Thyroid gland (tissue), 4 donors: ENCODE measurements at regions not wholly inside any gene's neighbourhood (a gene's known extent, or its start where the extent isn't known, plus 50 kb on each side); places are given as distances from the start of the nearest gene placed in this dataset.

Source experiments
- DNase-seq, 2 donors: peaks; one replicate each; pipeline ENCODE4 v3.0.0-alpha.2; 2019
- H3K27ac ChIP-seq, 3 donors: fragments of 200-600 bp; sonication (generic); 1 replicate in 2 of 3; 2 replicates in 1 of 3; pipeline ENCODE4 v1.5.1; 2016 to 2019; ENCODE audit warnings: mild to moderate bottlenecking in 1 of 3, moderate library complexity in 1 of 3
- H3K27me3 ChIP-seq: fragments of 200-600 bp; sonication (generic); one replicate; pipeline ENCODE4 v1.5.1; 2019
- H3K36me3 ChIP-seq, 2 donors: fragments of 200-600 bp; sonication (generic); one replicate each; pipeline ENCODE4 v1.5.1; 2016 to 2019
- H3K4me1 ChIP-seq, 2 donors: fragments of 200-600 bp; sonication (generic); one replicate each; pipeline ENCODE4 v1.5.1; 2017 to 2019
- H3K4me3 ChIP-seq, 3 donors: fragments of 200-600 bp; sonication (generic); replicated peaks in 1 of 3; 1 replicate in 2 of 3; 2 replicates in 1 of 3; pipeline ENCODE4 v1.5.1; 2016; ENCODE audit warnings: mild to moderate bottlenecking in 1 of 3
- H3K9me3 ChIP-seq: fragments of 200-600 bp; sonication (generic); one replicate; pipeline ENCODE4 v1.5.1; 2017
- POLR2A ChIP-seq, 2 donors: fragments of 450-650 bp; IDR thresholded peaks; one replicate each; pipeline ENCODE4 v1.6.1; 2017; ENCODE audit warnings: antibody characterized with exemption in 2 of 2, mild to moderate bottlenecking in 2 of 2, moderate library complexity in 1 of 2
- WGBS, 2 donors: methylation state at CpG; one replicate each; pipeline ENCODE4 v1.1.5; 2017; 5-methylcytosine and 5-hydroxymethylcytosine counted together
- intact Hi-C: fragments of 100-400 bp; cut with DNase I; formaldehyde crosslinking; loops from one replicate; pipeline ENCODE4 v1.15.1; 2023
- TF ChIP-seq, protein P1 (sequence below), 6 experiments: fragments of 200-600 bp in 3 of 6; fragments of 450-650 bp in 3 of 6; sonication (generic) in 3 of 6; IDR thresholded peaks; one replicate each; pipeline ENCODE4 v1.5.1; 2016 to 2019; ENCODE audit warnings: antibody characterized with exemption in 6 of 6, mild to moderate bottlenecking in 2 of 6, inconsistent platforms in 1 of 6, moderate library complexity in 1 of 6

DNA sequence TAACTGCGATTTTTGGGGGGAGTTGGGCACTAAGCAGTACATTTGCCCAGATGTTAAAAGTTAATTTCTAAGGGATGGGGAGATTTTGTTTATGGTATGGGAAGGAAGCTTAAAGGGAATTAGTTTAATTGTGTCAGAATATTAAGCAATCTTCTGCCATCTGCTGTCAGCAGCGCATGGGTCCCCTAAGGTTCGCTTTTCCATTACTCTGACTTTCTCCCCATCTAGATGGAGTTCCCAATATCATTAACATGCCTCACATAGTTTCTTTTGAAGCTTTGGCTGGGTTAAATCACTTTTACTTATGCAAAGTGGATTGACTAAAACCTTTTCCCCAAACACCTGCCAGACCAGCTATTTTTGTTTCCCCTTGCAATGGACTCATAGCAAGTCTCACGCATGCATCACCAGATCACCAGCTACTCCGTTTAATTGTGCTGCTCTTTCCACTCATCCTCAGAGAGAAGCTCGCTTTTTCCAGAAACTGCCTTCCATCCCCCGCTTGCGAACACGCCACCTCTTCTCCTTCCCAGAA, 172.7 kb downstream of the FAT3 start:
- no peak overlapping the region for H3K4me3 ChIP-seq
- WGBS, 2 donors = 89 to 91% methylated on average over 9 of the region's 9 CpGs

DNA sequence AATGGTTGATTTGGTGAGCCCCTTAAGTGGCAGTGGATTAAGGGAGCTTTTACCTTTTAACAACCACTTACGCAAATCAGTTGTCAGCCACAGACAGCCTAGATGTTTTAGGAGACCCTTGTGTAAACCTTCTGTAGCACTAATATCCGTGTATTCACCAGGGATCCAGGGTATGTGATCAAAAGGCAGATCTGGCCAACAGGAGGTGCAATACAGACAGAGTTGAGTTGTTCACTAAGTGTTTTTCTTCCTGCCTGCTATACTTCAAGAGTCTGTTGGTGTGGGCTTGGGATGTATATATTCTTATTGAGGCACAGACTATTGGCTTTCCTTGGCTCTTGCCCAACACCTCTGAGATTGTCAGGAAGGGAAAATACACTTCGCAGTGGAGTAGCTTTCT, 175.1 kb downstream of the FAT3 start:
- Histone ChIP-seq H3K36me3 (no peaks in the 10 kb centered on the region), H3K27ac (no peak overlapping the region), H3K27me3 (no peaks in the 10 kb centered on the region), H3K4me3 (no peak overlapping the region), H3K9me3 (no peaks in the 10 kb centered on the region), H3K4me1 (no peaks in the 10 kb centered on the region)
- intact Hi-C loops = no loop called here
- DNase-seq = no peak
- 35 to 40% methylated on average over 3 of the region's 3 CpGs for WGBS, 2 donors
- no peak for TF ChIP-seq POLR2A (IDR thresholded peaks at IDR 0.05)
- TF ChIP-seq, protein P1, sequence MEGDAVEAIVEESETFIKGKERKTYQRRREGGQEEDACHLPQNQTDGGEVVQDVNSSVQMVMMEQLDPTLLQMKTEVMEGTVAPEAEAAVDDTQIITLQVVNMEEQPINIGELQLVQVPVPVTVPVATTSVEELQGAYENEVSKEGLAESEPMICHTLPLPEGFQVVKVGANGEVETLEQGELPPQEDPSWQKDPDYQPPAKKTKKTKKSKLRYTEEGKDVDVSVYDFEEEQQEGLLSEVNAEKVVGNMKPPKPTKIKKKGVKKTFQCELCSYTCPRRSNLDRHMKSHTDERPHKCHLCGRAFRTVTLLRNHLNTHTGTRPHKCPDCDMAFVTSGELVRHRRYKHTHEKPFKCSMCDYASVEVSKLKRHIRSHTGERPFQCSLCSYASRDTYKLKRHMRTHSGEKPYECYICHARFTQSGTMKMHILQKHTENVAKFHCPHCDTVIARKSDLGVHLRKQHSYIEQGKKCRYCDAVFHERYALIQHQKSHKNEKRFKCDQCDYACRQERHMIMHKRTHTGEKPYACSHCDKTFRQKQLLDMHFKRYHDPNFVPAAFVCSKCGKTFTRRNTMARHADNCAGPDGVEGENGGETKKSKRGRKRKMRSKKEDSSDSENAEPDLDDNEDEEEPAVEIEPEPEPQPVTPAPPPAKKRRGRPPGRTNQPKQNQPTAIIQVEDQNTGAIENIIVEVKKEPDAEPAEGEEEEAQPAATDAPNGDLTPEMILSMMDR (IDR thresholded peaks at IDR 0.05) = no peak

More for the DNA sequence above, 172.7 kb downstream of the FAT3 start:
- TF ChIP-seq POLR2A (IDR thresholded peaks at IDR 0.05) = no peak
- TF ChIP-seq, protein P1 (IDR thresholded peaks at IDR 0.05) = no peak
- Histone ChIP-seq H3K4me1 (no peaks in the 10 kb centered on the region), H3K9me3 (no peaks in the 10 kb centered on the region), H3K27ac (no peak overlapping the region), H3K27me3 (no peaks in the 10 kb centered on the region), H3K36me3 (no peaks in the 10 kb centered on the region)
- no peak for DNase-seq
- intact Hi-C loops = no loop called here

- TF ChIP-seq POLR2A (IDR thresholded peaks at IDR 0.05) = no peak
- TF ChIP-seq, protein P1 (IDR thresholded peaks at IDR 0.05) = no peak
Observed at GRCh38 chr11:92401520-92401919, 176.9 kb downstream of the FAT3 start.

GRCh38 chr11:92406472-92406871, 181.9 kb downstream of the FAT3 start:
- no peaks in the 10 kb centered on the region for H3K9me3 ChIP-seq
- H3K4me3 ChIP-seq = no peak overlapping the region
- WGBS, 2 donors = 85 to 86% methylated on average over 2 of the region's 2 CpGs
- TF ChIP-seq, protein P1 (IDR thresholded peaks at IDR 0.05) = no peak
- no peak for TF ChIP-seq POLR2A (IDR thresholded peaks at IDR 0.05)
- intact Hi-C loops = no loop called here
- DNase-seq = no peak
- no peaks in the 10 kb centered on the region for H3K27me3 ChIP-seq
- no peak overlapping the region for H3K27ac ChIP-seq
- H3K36me3 ChIP-seq = no peaks in the 10 kb centered on the region
- H3K4me1 ChIP-seq = no peaks in the 10 kb centered on the region

More at GRCh38 chr11:92401520-92401919, 176.9 kb downstream of the FAT3 start:
- no peak overlapping the region for H3K27ac ChIP-seq
- H3K9me3 ChIP-seq = no peaks in the 10 kb centered on the region
- no peaks in the 10 kb centered on the region for H3K27me3 ChIP-seq
- no peaks in the 10 kb centered on the region for H3K36me3 ChIP-seq
- no peaks in the 10 kb centered on the region for H3K4me1 ChIP-seq
- intact Hi-C loops = no loop called here
- no peak overlapping the region for H3K4me3 ChIP-seq
- DNase-seq = no peak

DNA sequence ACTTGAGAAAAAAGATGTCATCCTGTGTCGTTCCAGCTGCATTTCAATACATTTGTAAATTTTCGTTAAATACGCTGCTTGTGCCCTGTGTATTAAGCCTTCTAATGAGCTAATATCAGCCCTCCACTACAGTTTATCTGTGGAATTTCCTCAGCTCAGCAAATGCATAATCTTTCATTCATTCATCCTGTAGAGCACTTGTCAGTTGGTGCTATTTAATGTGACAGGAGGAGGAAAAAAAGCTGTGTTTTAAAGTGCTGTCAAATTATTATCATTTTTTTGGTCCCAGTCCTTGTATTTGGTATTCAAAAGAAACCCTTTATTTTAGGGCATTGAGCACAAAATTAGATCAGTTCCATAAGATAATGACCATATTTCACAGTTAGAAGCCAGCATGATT, 184.7 kb downstream of the FAT3 start:
- WGBS, 2 donors = 76 to 78% methylated on average over 3 of the region's 3 CpGs
- intact Hi-C loops = no loop called here
- Histone ChIP-seq H3K27ac (no peak overlapping the region), H3K27me3 (no peaks in the 10 kb centered on the region), H3K36me3 (no peaks in the 10 kb centered on the region), H3K9me3 (no peaks in the 10 kb centered on the region), H3K4me3 (no peak overlapping the region), H3K4me1 (no peaks in the 10 kb centered on the region)
- no peak for DNase-seq
- TF ChIP-seq, protein P1 (IDR thresholded peaks at IDR 0.05) = no peak
- no peak for TF ChIP-seq POLR2A (IDR thresholded peaks at IDR 0.05)
